IMR-90 (cell line): ENCODE measurements at regions not wholly inside any gene's neighbourhood (a gene's known extent, or its start where the extent isn't known, plus 50 kb on each side); places are given as distances from the start of the nearest gene placed in this dataset.

Source experiments
- ATAC-seq: fragments of 200-7000 bp; cut with Tn5 transposase; 2 replicates; pipeline ENCODE4 v1.9.1; 2020; ENCODE audit warnings: low read depth, mild to moderate bottlenecking, moderate library complexity
- BruUV-seq: library from RNA; stranded (reverse); fragments of 400-500 nt; replicated peaks from 2 replicates; lab custom pipeline; 2021; lab: Mats Ljungman, UMichigan
- CTCF ChIA-PET: fragments of 300-600 bp; formaldehyde crosslinking; extraction: SDS; loops from one replicate; lab custom pipeline; 2021; ENCODE audit warnings: antibody characterized with exemption; lab: Yijun Ruan, JAX
- POLR2A ChIA-PET: fragments of 300-600 bp; sonication (Branson Sonifier 250); formaldehyde crosslinking; loops from one replicate; lab custom pipeline; 2022; ENCODE audit warnings: antibody characterized with exemption; ENCODE audit not compliant: unreplicated experiment; lab: Charles Lee
- DNase-seq: peaks from one replicate; pipeline ENCODE4 v3.0.0; 2013
- H2AFZ ChIP-seq: replicated peaks from 2 replicates; pipeline ENCODE3; 2013; ENCODE audit warnings: low read length, mild to moderate bottlenecking; ENCODE audit not compliant: poor library complexity
- H2AK5ac ChIP-seq: 2 replicates; pipeline ENCODE4 v1.6.1; 2013; ENCODE audit warnings: low read depth, low read length, inconsistent platforms
- H2AK9ac ChIP-seq: replicated peaks from 2 replicates; pipeline ENCODE3; 2013; ENCODE audit warnings: mild to moderate bottlenecking, low read depth, low read length, moderate library complexity; ENCODE audit not compliant: poor library complexity
- H2BK120ac ChIP-seq: 2 replicates; pipeline ENCODE4 v1.6.1; 2013; ENCODE audit warnings: low read depth, low read length, inconsistent platforms
- H2BK15ac ChIP-seq: 3 replicates; pipeline ENCODE4 v1.6.1; 2013; ENCODE audit warnings: low read depth, low read length, inconsistent platforms
- H2BK20ac ChIP-seq: 2 replicates; pipeline ENCODE4 v1.6.1; 2013; ENCODE audit warnings: low read depth, mild to moderate bottlenecking, inconsistent platforms, low read length, moderate library complexity
- H2BK5ac ChIP-seq: 2 replicates; pipeline ENCODE4 v1.6.1; 2013; ENCODE audit warnings: mild to moderate bottlenecking, low read depth, low read length, inconsistent platforms; ENCODE audit not compliant: poor library complexity, severe bottlenecking
- H3K14ac ChIP-seq: replicated peaks from 2 replicates; pipeline ENCODE4 v1.6.1; 2013; ENCODE audit warnings: low read depth, low read length, inconsistent platforms
- H3K18ac ChIP-seq: 2 replicates; pipeline ENCODE4 v1.6.1; 2013; ENCODE audit warnings: low read depth, low read length, control low read depth
- H3K23ac ChIP-seq: 2 replicates; pipeline ENCODE4 v1.6.1; 2013; ENCODE audit warnings: low read depth, low read length, inconsistent platforms
- H3K27ac ChIP-seq: 2 replicates; pipeline ENCODE4 v1.5.1; 2013; ENCODE audit warnings: mild to moderate bottlenecking, control low read depth, low read length; ENCODE audit not compliant: insufficient read depth
- H3K27me3 ChIP-seq: 2 replicates; pipeline ENCODE4 v1.6.1; 2013; ENCODE audit warnings: low read length; ENCODE audit not compliant: control insufficient read depth, insufficient read depth
- H3K36me3 ChIP-seq: 2 replicates; pipeline ENCODE4 v1.6.1; 2013; ENCODE audit warnings: low read length, mixed read lengths; ENCODE audit not compliant: control insufficient read depth, insufficient read depth
- H3K4ac ChIP-seq: 2 replicates; pipeline ENCODE4 v1.6.1; 2013; ENCODE audit warnings: low read depth, low read length, inconsistent platforms
- H3K4me1 ChIP-seq: 2 replicates; pipeline ENCODE4 v1.6.1; 2013; ENCODE audit warnings: low read length, mixed read lengths; ENCODE audit not compliant: control insufficient read depth, insufficient read depth
- H3K4me2 ChIP-seq: 2 replicates; pipeline ENCODE4 v1.6.1; 2013; ENCODE audit warnings: low read depth, mild to moderate bottlenecking, control low read depth, low read length, moderate library complexity
- H3K4me3 ChIP-seq: 2 replicates; pipeline ENCODE4 v1.5.1; 2013; ENCODE audit warnings: low read depth, mild to moderate bottlenecking, control low read depth, low read length, moderate library complexity; ENCODE audit not compliant: insufficient read depth
- H3K56ac ChIP-seq: 2 replicates; pipeline ENCODE4 v1.6.1; 2013; ENCODE audit warnings: low read length, inconsistent platforms; ENCODE audit not compliant: insufficient read depth; ENCODE audit errors: extremely low read depth
- H3K79me1 ChIP-seq, 2 experiments: 2 replicates each; pipeline ENCODE4 v1.6.1; 2013; ENCODE audit warnings: low read length in 2 of 2, inconsistent platforms in 1 of 2, low read depth in 1 of 2
- H3K9ac ChIP-seq: 2 replicates; pipeline ENCODE4 v1.6.1; 2013; ENCODE audit warnings: low read depth, low read length, control low read depth
- H3K9me1 ChIP-seq: 2 replicates; pipeline ENCODE4 v1.6.1; 2013; ENCODE audit warnings: low read length, inconsistent platforms; ENCODE audit not compliant: insufficient read depth
- H3K9me3 ChIP-seq: 2 replicates; pipeline ENCODE4 v1.6.1; 2013; ENCODE audit warnings: low read length; ENCODE audit not compliant: control insufficient read depth, insufficient read depth
- H4K20me1 ChIP-seq: 2 replicates; pipeline ENCODE4 v1.6.1; 2013; ENCODE audit warnings: low read length, inconsistent platforms; ENCODE audit not compliant: insufficient read depth
- H4K5ac ChIP-seq: 2 replicates; pipeline ENCODE4 v1.6.1; 2013; ENCODE audit warnings: mild to moderate bottlenecking, low read depth, low read length, control low read depth
- H4K8ac ChIP-seq, 2 experiments: 2 replicates each; pipeline ENCODE4 v1.6.1; 2013; ENCODE audit warnings: low read depth in 2 of 2, low read length in 2 of 2, control low read depth in 1 of 2, inconsistent platforms in 1 of 2
- H4K91ac ChIP-seq: 2 replicates; pipeline ENCODE4 v1.6.1; 2013; ENCODE audit warnings: low read depth, low read length, inconsistent platforms; ENCODE audit not compliant: insufficient read depth
- BHLHE40 ChIP-seq: fragments of 150-350 bp; IDR thresholded peaks from 2 replicates; pipeline ENCODE4 v1.6.1; 2016; ENCODE audit warnings: mild to moderate bottlenecking, low read depth, low read length
- CEBPB ChIP-seq: IDR thresholded peaks from 2 replicates; pipeline ENCODE4 v1.6.1; 2012; ENCODE audit warnings: low read depth, low read length, improper control_type of control experiment
- CHD1 ChIP-seq: IDR thresholded peaks from 2 replicates; pipeline ENCODE4 v1.6.1; 2012; ENCODE audit warnings: low read depth, low read length, improper control_type of control experiment
- CTCF ChIP-seq: conservative IDR thresholded peaks from 2 replicates; pipeline ENCODE4 v1.5.1; 2012; ENCODE audit warnings: mild to moderate bottlenecking, low read depth, low read length, improper control_type of control experiment
- ELK1 ChIP-seq: fragments of 150-350 bp; IDR thresholded peaks from 2 replicates; pipeline ENCODE4 v1.6.1; 2016; ENCODE audit warnings: low read depth, mild to moderate bottlenecking, low read length, moderate library complexity, borderline replicate concordance
- FOS ChIP-seq: fragments of 150-350 bp; IDR thresholded peaks from 2 replicates; pipeline ENCODE4 v1.6.1; 2016; ENCODE audit warnings: low read depth, low read length
- MAFK ChIP-seq: IDR thresholded peaks from 2 replicates; pipeline ENCODE4 v1.6.1; 2012; ENCODE audit warnings: low read depth, low read length, improper control_type of control experiment
- MAZ ChIP-seq: IDR thresholded peaks from 2 replicates; pipeline ENCODE4 v1.6.1; 2012; ENCODE audit warnings: low read depth, mild to moderate bottlenecking, low read length, improper control_type of control experiment, moderate library complexity, borderline replicate concordance
- MXI1 ChIP-seq: IDR thresholded peaks from 2 replicates; pipeline ENCODE4 v1.6.1; 2012; ENCODE audit warnings: low read depth, mild to moderate bottlenecking, low read length, moderate library complexity, borderline replicate concordance
- NFE2L2 ChIP-seq: fragments of 150-350 bp; IDR thresholded peaks from 2 replicates; pipeline ENCODE4 v1.6.1; 2016; ENCODE audit warnings: low read depth, mild to moderate bottlenecking, low read length
- POLR2A ChIP-seq: IDR thresholded peaks from 2 replicates; pipeline ENCODE4 v1.6.1; 2012; ENCODE audit warnings: mild to moderate bottlenecking, low read depth, low read length
- RAD21 ChIP-seq: IDR thresholded peaks from 2 replicates; pipeline ENCODE4 v1.6.1; 2012; ENCODE audit warnings: low read length, improper control_type of control experiment
- RCOR1 ChIP-seq: IDR thresholded peaks from 2 replicates; pipeline ENCODE4 v1.6.1; 2012; ENCODE audit warnings: mild to moderate bottlenecking, low read length, improper control_type of control experiment; ENCODE audit not compliant: insufficient replicate concordance
- RFX5 ChIP-seq: IDR thresholded peaks from 2 replicates; pipeline ENCODE4 v1.8.0; 2012; ENCODE audit warnings: low read depth, mild to moderate bottlenecking, low read length, moderate library complexity
- SMC3 ChIP-seq: fragments of 150-350 bp; IDR thresholded peaks from 2 replicates; pipeline ENCODE4 v1.6.1; 2016; ENCODE audit warnings: low read depth, mild to moderate bottlenecking, antibody characterized with exemption, low read length, moderate library complexity
- USF2 ChIP-seq: fragments of 150-350 bp; IDR thresholded peaks from 2 replicates; pipeline ENCODE4 v1.6.1; 2017; ENCODE audit warnings: mild to moderate bottlenecking, antibody characterized with exemption, low read length, low read depth
- WGBS, 2 experiments: methylation state at CpG; one replicate each; pipeline versions ENCODE4 v1.1.5 to v1.1.7; 2013; ENCODE audit warnings: missing lambda C conversion rate in 2 of 2; ENCODE audit not compliant: insufficient read length in 1 of 2; ENCODE audit errors: extremely low coverage in 2 of 2; 5-methylcytosine and 5-hydroxymethylcytosine counted together
- dilution Hi-C: fragments of 300-500 bp; cut with HindIII; formaldehyde crosslinking; loops from one replicate; pipeline ENCODE4 v1.14.3; 2018; ENCODE audit warnings: low sequenced_read_pairs; ENCODE audit not compliant: unreplicated experiment
- in situ Hi-C: fragments of 300-500 bp; cut with MboI; formaldehyde crosslinking; loops from 3 replicates; pipeline ENCODE4 v1.14.3; 2019; ENCODE audit warnings: low sequenced_read_pairs, inconsistent platforms, mixed read lengths
- intact Hi-C: fragments of 100-400 bp; cut with micrococcal nuclease; formaldehyde crosslinking; loops from 2 replicates; pipeline ENCODE4 v1.10.0; 2022

GRCh38 chr9:81420024-81420423, 269.3 kb downstream of the TLE1 start:
- Histone ChIP-seq H3K9ac (no peak overlapping the region), H2BK120ac (no peak overlapping the region), H4K8ac (no peak overlapping the region), H3K14ac (no peak overlapping the region), H4K5ac (no peak overlapping the region), H2BK15ac (no peak overlapping the region), H3K4me2 (no peak overlapping the region), H2AK9ac (no peak overlapping the region), H3K36me3 (no peaks in the 10 kb centered on the region), H3K4me1 (peaks cover 5% of the 10 kb centered on the region), H4K20me1 (no peaks in the 10 kb centered on the region), H3K23ac (no peak overlapping the region), H2AFZ (no peak overlapping the region), H3K27ac (no peak overlapping the region), H3K4me3 (no peak overlapping the region), H2AK5ac (no peak overlapping the region), H3K56ac (no peak overlapping the region), H4K91ac (no peak overlapping the region), H3K9me3 (peaks cover 2% of the 10 kb centered on the region; the same call in 1 of the 2 replicates), H2BK20ac (no peak overlapping the region), H3K79me1 (no peaks in the 10 kb centered on the region), H3K18ac (no peak overlapping the region), H3K9me1 (no peaks in the 10 kb centered on the region), H2BK5ac (no peak overlapping the region), H3K27me3 (no peaks in the 10 kb centered on the region), H3K4ac (no peak overlapping the region)
- intact Hi-C loops (no loop called here), in situ Hi-C loops (no loop called here), dilution Hi-C loops (no loop called here)
- ChIA-PET CTCF (no interaction called here), POLR2A (no interaction called here)
- WGBS, 2 experiments: no CpG with 5 or more reads among the region's 1 CpG
- TF ChIP-seq CEBPB (no peak), POLR2A (no peak), USF2 (no peak), RAD21 (no peak), ELK1 (no peak), MAZ (no peak), CHD1 (no peak), RFX5 (no peak), MAFK (no peak), SMC3 (no peak), NFE2L2 (no peak), FOS (no peak), BHLHE40 (no peak), RCOR1 (no peak), CTCF (no peak), MXI1 (no peak)
- BruUV-seq: no TSS peak
- no peak for DNase-seq
- ATAC-seq: no peak
